ENCODE measurements at regions not wholly inside any gene's neighbourhood (a gene's known extent, or its start where the extent isn't known, plus 50 kb on each side); places are given as distances from the start of the nearest gene placed in this dataset.

DNA sequence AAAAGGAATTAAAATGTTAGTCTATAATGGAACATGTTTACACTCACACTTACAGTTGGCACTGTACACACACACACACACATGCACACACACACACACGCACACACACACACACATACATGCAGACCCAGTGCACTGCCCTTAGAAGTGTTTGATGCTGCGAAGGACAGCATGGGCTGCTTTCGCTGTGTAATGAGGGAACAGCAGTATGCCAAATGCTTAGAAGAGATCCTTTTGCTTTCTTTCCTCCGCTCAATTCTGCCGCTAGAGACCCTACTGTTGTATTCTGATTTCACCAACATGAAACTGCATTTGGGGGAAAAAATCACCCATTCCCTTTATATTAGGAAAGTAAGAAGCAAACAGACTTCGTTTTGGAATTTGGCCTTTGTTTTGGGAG is 217.9 kb downstream of the ENGASE start:
- TF ChIP-seq, protein P1, sequence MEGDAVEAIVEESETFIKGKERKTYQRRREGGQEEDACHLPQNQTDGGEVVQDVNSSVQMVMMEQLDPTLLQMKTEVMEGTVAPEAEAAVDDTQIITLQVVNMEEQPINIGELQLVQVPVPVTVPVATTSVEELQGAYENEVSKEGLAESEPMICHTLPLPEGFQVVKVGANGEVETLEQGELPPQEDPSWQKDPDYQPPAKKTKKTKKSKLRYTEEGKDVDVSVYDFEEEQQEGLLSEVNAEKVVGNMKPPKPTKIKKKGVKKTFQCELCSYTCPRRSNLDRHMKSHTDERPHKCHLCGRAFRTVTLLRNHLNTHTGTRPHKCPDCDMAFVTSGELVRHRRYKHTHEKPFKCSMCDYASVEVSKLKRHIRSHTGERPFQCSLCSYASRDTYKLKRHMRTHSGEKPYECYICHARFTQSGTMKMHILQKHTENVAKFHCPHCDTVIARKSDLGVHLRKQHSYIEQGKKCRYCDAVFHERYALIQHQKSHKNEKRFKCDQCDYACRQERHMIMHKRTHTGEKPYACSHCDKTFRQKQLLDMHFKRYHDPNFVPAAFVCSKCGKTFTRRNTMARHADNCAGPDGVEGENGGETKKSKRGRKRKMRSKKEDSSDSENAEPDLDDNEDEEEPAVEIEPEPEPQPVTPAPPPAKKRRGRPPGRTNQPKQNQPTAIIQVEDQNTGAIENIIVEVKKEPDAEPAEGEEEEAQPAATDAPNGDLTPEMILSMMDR (IDR thresholded peaks at IDR 0.05) = no peak
- no peak overlapping the region for H3K4me3 ChIP-seq
- no peak for DNase-seq
- no peak overlapping the region for H3K27ac ChIP-seq
- no peak overlapping the region for H3K9ac ChIP-seq (ENCODE audit: low read depth in 2 of 2, low read length in 2 of 2)
- H3K36me3 ChIP-seq = no peaks in the 10 kb centered on the region
- no peaks in the 10 kb centered on the region for H3K4me1 ChIP-seq
- no peaks in the 10 kb centered on the region for H3K9me3 ChIP-seq
- intact Hi-C loops (cut with DNase I) = no loop called here
- no peaks in the 10 kb centered on the region for H3K27me3 ChIP-seq

DNA sequence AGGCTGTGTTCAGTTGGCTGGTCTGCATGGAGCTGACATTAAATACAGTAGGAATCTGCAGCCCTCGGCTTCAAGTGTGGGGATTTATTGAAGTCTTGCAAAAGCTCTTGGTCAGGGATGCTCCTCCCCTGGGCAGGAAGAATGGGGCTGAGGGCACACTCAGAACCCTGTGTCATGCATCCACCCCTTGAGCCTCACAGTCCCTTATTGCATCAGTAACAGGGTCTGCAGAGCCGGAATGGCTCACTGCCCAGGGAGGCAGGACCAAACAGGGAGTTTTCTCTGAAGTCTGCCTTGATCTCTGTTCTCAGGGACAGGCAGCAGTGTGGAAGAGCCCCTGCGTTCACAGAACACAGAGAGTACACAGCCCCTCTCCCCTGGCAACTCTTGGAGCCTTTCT is 216.8 kb downstream of the ENGASE start:
- no peaks in the 10 kb centered on the region for H3K9me3 ChIP-seq
- no peaks in the 10 kb centered on the region for H3K27me3 ChIP-seq
- H3K36me3 ChIP-seq = no peaks in the 10 kb centered on the region
- no peaks in the 10 kb centered on the region for H3K4me1 ChIP-seq
- H3K9ac ChIP-seq (ENCODE audit: low read depth in 2 of 2, low read length in 2 of 2) = no peak overlapping the region
- intact Hi-C loops (cut with DNase I) = no loop called here
- H3K27ac ChIP-seq = no peak overlapping the region
- H3K4me3 ChIP-seq = no peak overlapping the region
- TF ChIP-seq, protein P1 (IDR thresholded peaks at IDR 0.05) = no peak
- DNase-seq = no peak

DNA sequence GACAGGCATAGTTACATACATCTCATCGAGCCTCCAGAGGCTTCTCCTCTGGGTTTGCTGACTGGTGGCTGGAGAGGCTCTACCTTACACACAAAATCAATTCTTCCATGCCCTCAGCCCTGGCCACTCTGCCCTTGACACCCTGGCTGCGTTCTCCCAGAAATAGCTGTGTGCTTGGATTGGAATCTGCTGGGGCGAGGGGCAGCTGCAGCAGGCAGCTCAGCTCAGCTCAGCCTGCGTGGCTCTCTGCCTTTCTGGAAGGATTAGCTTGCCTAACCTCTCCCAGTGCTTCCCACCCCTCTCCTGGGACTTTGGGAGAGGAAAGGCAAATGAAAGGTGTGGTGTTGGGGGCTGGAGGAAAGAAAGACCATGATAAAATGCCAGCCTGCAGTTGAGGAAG is 216.1 kb downstream of the ENGASE start:
- Histone ChIP-seq H3K27ac (no peak overlapping the region), H3K9me3 (no peaks in the 10 kb centered on the region), H3K36me3 (no peaks in the 10 kb centered on the region), H3K4me1 (no peaks in the 10 kb centered on the region), H3K4me3 (no peak overlapping the region), H3K27me3 (no peaks in the 10 kb centered on the region), H3K9ac (ENCODE audit: low read depth in 2 of 2, low read length in 2 of 2) (no peak overlapping the region)
- intact Hi-C loops (cut with DNase I) = no loop called here
- TF ChIP-seq, protein P1 (IDR thresholded peaks at IDR 0.05) = no peak
- DNase-seq = no peak

DNA sequence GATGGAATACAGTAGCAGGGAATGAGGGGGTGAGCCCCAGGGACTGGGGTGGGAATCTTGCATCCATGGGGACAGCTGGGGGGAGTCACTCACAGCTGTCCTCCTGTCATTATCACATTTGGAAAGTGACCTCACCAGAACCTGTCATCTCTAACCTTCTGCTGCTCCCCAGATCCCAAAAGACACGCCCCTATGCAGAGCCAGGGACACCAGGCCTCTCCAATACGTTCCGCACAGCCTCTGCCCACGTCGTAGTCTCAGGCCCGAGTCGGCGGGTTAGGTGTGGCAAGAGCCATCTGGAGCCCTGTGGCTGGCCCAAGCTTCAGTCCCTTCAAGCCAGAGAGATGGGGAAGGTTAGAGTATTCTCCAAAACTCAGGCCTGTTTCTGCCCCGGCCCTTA is 214.3 kb downstream of the ENGASE start:
- Histone ChIP-seq H3K27me3 (no peaks in the 10 kb centered on the region), H3K36me3 (no peaks in the 10 kb centered on the region), H3K27ac (no peak overlapping the region), H3K9me3 (no peaks in the 10 kb centered on the region), H3K9ac (ENCODE audit: low read depth in 2 of 2, low read length in 2 of 2) (no peak overlapping the region), H3K4me1 (no peaks in the 10 kb centered on the region), H3K4me3 (no peak overlapping the region)
- intact Hi-C loops (cut with DNase I) = no loop called here
- DNase-seq = no peak
- TF ChIP-seq, protein P1 (IDR thresholded peaks at IDR 0.05) = no peak

DNA sequence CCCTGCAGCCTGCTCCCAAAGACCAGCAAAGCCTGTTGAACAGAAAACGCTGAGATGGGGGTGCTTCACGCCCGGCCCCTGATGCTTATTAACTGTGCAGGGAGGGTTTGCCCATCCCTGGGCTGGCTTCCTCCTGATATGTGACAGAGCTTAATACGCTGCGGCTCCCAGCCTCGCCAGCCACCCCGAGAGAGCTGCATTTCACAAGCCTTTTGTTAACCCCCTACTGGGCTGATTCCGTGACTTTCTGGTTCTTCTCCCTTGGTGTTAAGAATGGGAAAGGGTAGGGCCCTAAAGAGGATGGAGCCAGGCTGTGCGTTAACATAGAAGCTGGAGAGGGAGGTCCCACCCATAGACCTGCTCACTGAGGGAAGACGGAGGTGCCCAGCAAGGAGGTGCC is 211.8 kb downstream of the ENGASE start:
- Histone ChIP-seq H3K27me3 (no peaks in the 10 kb centered on the region), H3K36me3 (no peaks in the 10 kb centered on the region), H3K9ac (ENCODE audit: low read depth in 2 of 2, low read length in 2 of 2) (no peak overlapping the region), H3K4me1 (no peaks in the 10 kb centered on the region), H3K4me3 (no peak overlapping the region), H3K27ac (no peak overlapping the region), H3K9me3 (no peaks in the 10 kb centered on the region)
- TF ChIP-seq, protein P1 (IDR thresholded peaks at IDR 0.05) = no peak
- intact Hi-C loops (cut with DNase I) = no loop called here
- no peak for DNase-seq

DNA sequence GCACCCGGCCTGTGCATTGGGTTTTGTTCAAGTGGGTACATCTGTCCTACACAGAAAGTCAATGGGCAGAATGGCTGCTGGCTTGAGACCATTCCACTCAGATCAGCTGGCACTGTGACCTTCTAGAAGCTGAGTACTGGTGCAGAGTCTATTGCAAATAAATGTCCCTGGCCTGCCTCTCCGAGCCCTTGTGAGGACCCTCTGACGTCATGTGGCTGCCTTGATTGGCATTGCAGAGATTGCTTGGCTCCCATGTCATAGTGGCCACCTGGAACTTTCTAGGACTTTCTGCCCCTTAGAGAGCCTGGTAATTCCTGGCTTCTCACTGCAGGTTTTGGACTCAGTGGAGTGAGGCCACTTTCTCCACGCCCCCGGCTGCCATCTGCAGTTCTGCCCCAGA is 211.3 kb downstream of the ENGASE start:
- no peaks in the 10 kb centered on the region for H3K9me3 ChIP-seq
- no peaks in the 10 kb centered on the region for H3K27me3 ChIP-seq
- H3K4me3 ChIP-seq = no peak overlapping the region
- DNase-seq = no peak
- no peaks in the 10 kb centered on the region for H3K4me1 ChIP-seq
- TF ChIP-seq, protein P1 (IDR thresholded peaks at IDR 0.05) = no peak
- no peak overlapping the region for H3K27ac ChIP-seq
- no peaks in the 10 kb centered on the region for H3K36me3 ChIP-seq
- intact Hi-C loops (cut with DNase I) = no loop called here
- H3K9ac ChIP-seq (ENCODE audit: low read depth in 2 of 2, low read length in 2 of 2) = no peak overlapping the region
